HG03066 (cell line): ENCODE measurements at regions not wholly inside any gene's neighbourhood (a gene's known extent, or its start where the extent isn't known, plus 50 kb on each side); places are given as distances from the start of the nearest gene placed in this dataset.

ENCODE experiments used
- ATAC-seq: cut with Tn5 transposase; IDR thresholded peaks from one replicate; pipeline ENCODE4 v1.9.1; 2021; ENCODE audit warnings: low read depth; ENCODE audit not compliant: unreplicated experiment

- ATAC-seq, result no peak
Observed at GRCh38 chr14:47822326-47822725, 146.9 kb upstream of the MDGA2 start.

GRCh38 chr14:47821135-47821534, 145.7 kb upstream of the MDGA2 start:
- ATAC-seq, result no peak

- no peak for ATAC-seq
Observed at GRCh38 chr14:47790477-47790876, 115.1 kb upstream of the MDGA2 start.

GRCh38 chr14:47785058-47785457, 109.7 kb upstream of the MDGA2 start:
- no peak for ATAC-seq

- ATAC-seq, result no peak
Observed at GRCh38 chr14:47778631-47779030, 103.2 kb upstream of the MDGA2 start.

- no peak for ATAC-seq
Observed at GRCh38 chr14:47772652-47773051, 97.2 kb upstream of the MDGA2 start.

GRCh38 chr14:47763188-47763854, 87.9 kb upstream of the MDGA2 start:
- ATAC-seq, result no peak

GRCh38 chr14:47746986-47747385, 71.6 kb upstream of the MDGA2 start:
- no peak for ATAC-seq

- ATAC-seq, result no peak
Observed at GRCh38 chr14:47744155-47744554, 68.8 kb upstream of the MDGA2 start.

GRCh38 chr14:47739541-47739940, 64.1 kb upstream of the MDGA2 start:
- no peak for ATAC-seq

- no peak for ATAC-seq
Observed at GRCh38 chr14:47730296-47730695, 54.9 kb upstream of the MDGA2 start.
